ENCODE measurements at regions not wholly inside any gene's neighbourhood (a gene's known extent, or its start where the extent isn't known, plus 50 kb on each side); places are given as distances from the start of the nearest gene placed in this dataset.

DNA sequence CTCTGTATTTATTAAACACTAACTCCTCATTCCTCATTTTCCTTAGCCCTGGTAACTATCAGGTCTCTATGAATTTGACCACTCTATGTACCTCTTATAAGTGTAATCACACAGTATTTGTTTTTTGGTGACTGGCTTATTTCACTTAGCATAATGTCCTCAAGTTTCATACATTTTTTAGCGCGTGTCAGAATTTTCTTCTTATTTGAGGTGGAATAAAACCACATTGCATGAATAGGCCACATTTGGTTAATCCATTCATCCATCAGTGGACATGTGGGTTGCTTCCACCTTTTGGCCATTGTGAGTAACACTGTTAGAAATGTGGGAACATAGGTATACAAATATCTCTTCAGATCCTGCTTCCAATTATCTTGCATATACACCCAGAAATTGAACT is 341.2 kb upstream of the BOD1L1 start:
- DNase-seq (ENCODE audit: low read depth in 1 of 2, low spot score in 2 of 2) (no peak), FAIRE-seq (no peak)
- CTCF ChIA-PET (ENCODE audit: partially characterized antibody) = interaction anchor here (1.0 to 2.2 kb wide), 2 partner anchors 13 to 313 kb away, joined by 3 to 6 read pairs; no protein-coding TSS in a partner anchor
- Histone ChIP-seq H3K4me3 (ENCODE audit: extremely low read depth in 1 of 4, insufficient read depth in 2 of 4, low read depth in 3 of 4, low read length in 4 of 4) (no peak overlapping the region), H4K5ac (ENCODE audit: insufficient read length, low read depth, low read length) (no peak overlapping the region), H3K27me3 (replicated peaks in 1 of 4; ENCODE audit: control insufficient read depth in 3 of 4, extremely low read depth in 1 of 4, insufficient read depth in 3 of 4, low read length in 3 of 4) (no peaks in the 10 kb centered on the region), H3K9ac (replicated peaks in 1 of 4; ENCODE audit: extremely low read depth in 1 of 4, low read depth in 3 of 4, low read length in 3 of 4) (no peak overlapping the region), H3K9me3 (ENCODE audit: insufficient read depth in 2 of 2, low read depth in 1 of 2, low read length in 1 of 2) (no peaks in the 10 kb centered on the region), H4K20me1 (replicated peaks in 1 of 2; ENCODE audit: control insufficient read depth in 1 of 2, insufficient read depth in 2 of 2, low read length in 2 of 2) (no peaks in the 10 kb centered on the region), H2BK120ac (replicated peaks; ENCODE audit: low read depth, low read length) (no peak overlapping the region), H2BK5ac (ENCODE audit: low read depth, low read length) (no peak overlapping the region), H4K91ac (replicated peaks; ENCODE audit: insufficient read length, low read length) (no peak overlapping the region), H3K4me2 (ENCODE audit: insufficient read depth in 1 of 2, low read depth in 2 of 2, low read length in 2 of 2) (no peak overlapping the region), H3K4ac (replicated peaks; ENCODE audit: insufficient read length, low read depth, low read length) (no peak overlapping the region), H2AFZ (ENCODE audit: low read length) (no peak overlapping the region), H3K23ac (ENCODE audit: insufficient read length) (no peak overlapping the region), H4K8ac (ENCODE audit: extremely low read depth, insufficient read depth, low read length) (no peak overlapping the region), H3K4me1 (replicated peaks in 1 of 4; ENCODE audit: control insufficient read depth in 3 of 4, insufficient read depth in 4 of 4, low read length in 3 of 4) (peaks cover 0 to 2% (median under 1%) of the 10 kb centered on the region in 4 experiments; a peak in 2 of 7 replicates), H3K23me2 (ENCODE audit: low read depth, low read length) (no peaks in the 10 kb centered on the region), H3K14ac (ENCODE audit: insufficient read length) (no peak overlapping the region), H3K27ac (ENCODE audit: low read depth, low read length) (no peak overlapping the region), H3K36me3 (ENCODE audit: control insufficient read depth in 2 of 4, insufficient read depth in 4 of 4, low read length in 3 of 4) (no peaks in the 10 kb centered on the region), H2BK12ac (ENCODE audit: low read depth, low read length) (no peak overlapping the region), H2AK5ac (ENCODE audit: low read depth, low read length) (no peak overlapping the region), H3K18ac (ENCODE audit: extremely low read depth, low read length) (no peak overlapping the region), H2BK15ac (ENCODE audit: low read length) (no peak overlapping the region), H3K79me1 (ENCODE audit: low read depth, low read length) (no peaks in the 10 kb centered on the region), H2BK20ac (ENCODE audit: low read length) (no peak overlapping the region), H3K56ac (replicated peaks; ENCODE audit: insufficient read length, low read depth, low read length) (no peak overlapping the region), H3K79me2 (ENCODE audit: control insufficient read depth in 1 of 2, insufficient read depth in 2 of 2, low read length in 2 of 2) (no peaks in the 10 kb centered on the region)
- 90% methylated on average over 2 of the region's 2 CpGs; no CpG with 5 or more reads in 1 of the 2 experiments for WGBS, 2 experiments (ENCODE audit: extremely low coverage in 1 of 2, insufficient coverage in 1 of 2, insufficient read length in 1 of 2, insufficient replicate concordance in 2 of 2, low coverage in 1 of 2, low lambda C conversion rate in 2 of 2, missing lambda C conversion rate in 1 of 2)
- POLR2A ChIA-PET (ENCODE audit: partially characterized antibody) = no interaction called here
- TF ChIP-seq BCL11A (IDR thresholded peaks at IDR 0.05; ENCODE audit: low read depth in 2 of 2, low read length in 2 of 2) = no peak
- TF ChIP-seq KDM4A (IDR thresholded peaks at IDR 0.05; ENCODE audit: low read depth, low read length, severe bottlenecking) = no peak
- no peak for TF ChIP-seq TCF12 (IDR thresholded peaks at IDR 0.05; ENCODE audit: low read depth, low read length)
- TF ChIP-seq RXRA (IDR thresholded peaks at IDR 0.05; ENCODE audit: insufficient read depth, low read depth, low read length) = no peak
- no peak for TF ChIP-seq SP4 (IDR thresholded peaks at IDR 0.05; ENCODE audit: low read length)

Measured in H1 (cell line).